RWPE2 (cell line): ENCODE measurements at regions not wholly inside any gene's neighbourhood (a gene's known extent, or its start where the extent isn't known, plus 50 kb on each side); places are given as distances from the start of the nearest gene placed in this dataset.

Source experiments
- ATAC-seq: fragments of 200-7000 bp; cut with Tn5 transposase; 3 replicates; pipeline ENCODE4 v1.9.1; 2021; ENCODE audit warnings: low read depth
- DNase-seq: peaks from one replicate; pipeline ENCODE4 v3.0.0-alpha.2; 2020; ENCODE audit warnings: low spot score
- H3K27ac ChIP-seq: fragments of 450-650 bp; 2 replicates; pipeline ENCODE4 v1.5.1; 2017; ENCODE audit warnings: mild to moderate bottlenecking; ENCODE audit not compliant: poor library complexity, severe bottlenecking
- H3K27me3 ChIP-seq: fragments of 250-450 bp; sonication (Bioruptor Pico); 2 replicates; pipeline ENCODE4 v1.5.1; 2021; ENCODE audit warnings: mild to moderate bottlenecking, moderate library complexity; ENCODE audit not compliant: insufficient read depth, poor library complexity, severe bottlenecking
- H3K36me3 ChIP-seq: fragments of 250-450 bp; sonication (Bioruptor Pico); 2 replicates; pipeline ENCODE4 v1.5.1; 2020; ENCODE audit warnings: low read depth, mild to moderate bottlenecking, moderate library complexity
- H3K4me1 ChIP-seq: fragments of 250-450 bp; sonication (Bioruptor Pico); 2 replicates; pipeline ENCODE4 v1.5.1; 2021; ENCODE audit warnings: mild to moderate bottlenecking, moderate library complexity; ENCODE audit not compliant: insufficient read depth, poor library complexity, severe bottlenecking
- H3K4me3 ChIP-seq: fragments of 250-450 bp; sonication (Bioruptor Pico); 2 replicates; pipeline ENCODE4 v1.5.1; 2021; ENCODE audit warnings: mild to moderate bottlenecking, moderate library complexity; ENCODE audit not compliant: severe bottlenecking
- H3K9me3 ChIP-seq: fragments of 250-450 bp; sonication (Bioruptor Pico); 2 replicates; pipeline ENCODE4 v1.5.1; 2021; ENCODE audit warnings: mild to moderate bottlenecking, moderate library complexity; ENCODE audit not compliant: severe bottlenecking
- CTCF ChIP-seq: fragments of 450-650 bp; IDR thresholded peaks from one replicate; pipeline ENCODE4 v1.5.1; 2017; ENCODE audit warnings: mild to moderate bottlenecking, moderate library complexity; ENCODE audit not compliant: poor library complexity, severe bottlenecking

- Histone ChIP-seq H3K36me3 (no peaks in the 10 kb centered on the region), H3K9me3 (no peaks in the 10 kb centered on the region), H3K27ac (no peak overlapping the region), H3K27me3 (no peaks in the 10 kb centered on the region), H3K4me3 (no peak overlapping the region), H3K4me1 (peaks cover 9% of the 10 kb centered on the region)
- ATAC-seq, result no peak; the same call in 2 of the 3 replicates
- no peak for DNase-seq
- TF ChIP-seq CTCF, result no peak
Measured at GRCh38 chr7:21071561-21072501, 285.1 kb upstream of the SP8 start.

- Histone ChIP-seq H3K27me3 (no peaks in the 10 kb centered on the region), H3K27ac (no peak overlapping the region), H3K9me3 (no peaks in the 10 kb centered on the region), H3K36me3 (no peaks in the 10 kb centered on the region), H3K4me3 (no peak overlapping the region), H3K4me1 (peaks cover 7% of the 10 kb centered on the region)
- no peak for TF ChIP-seq CTCF
- no peak for DNase-seq
- ATAC-seq, result no peak
Measured at GRCh38 chr7:21076054-21076453, 289.4 kb upstream of the SP8 start.

- Histone ChIP-seq H3K27me3 (no peaks in the 10 kb centered on the region), H3K4me3 (no peak overlapping the region), H3K27ac (no peak overlapping the region), H3K9me3 (no peaks in the 10 kb centered on the region), H3K36me3 (no peaks in the 10 kb centered on the region), H3K4me1 (peaks cover 6% of the 10 kb centered on the region)
- DNase-seq (no peak), ATAC-seq (no peak)
- no peak for TF ChIP-seq CTCF
Measured at GRCh38 chr7:21076574-21076973, 289.9 kb upstream of the SP8 start.

GRCh38 chr7:21077602-21078001 is 290.9 kb upstream of the SP8 start:
- TF ChIP-seq CTCF, result no peak
- ATAC-seq, result no peak
- H3K4me1 ChIP-seq, result peaks cover 4% of the 10 kb centered on the region

GRCh38 chr7:21084286-21084685 is 297.6 kb upstream of the SP8 start:
- TF ChIP-seq CTCF, result no peak
- DNase-seq, result no peak

More at GRCh38 chr7:21077602-21078001, 290.9 kb upstream of the SP8 start:
- no peaks in the 10 kb centered on the region for H3K9me3 ChIP-seq
- H3K27ac ChIP-seq, result no peak overlapping the region
- DNase-seq, result no peak
- H3K4me3 ChIP-seq, result no peak overlapping the region
- H3K36me3 ChIP-seq, result no peaks in the 10 kb centered on the region
- no peaks in the 10 kb centered on the region for H3K27me3 ChIP-seq

More at GRCh38 chr7:21084286-21084685, 297.6 kb upstream of the SP8 start:
- ATAC-seq, result no peak
- Histone ChIP-seq H3K4me3 (no peak overlapping the region), H3K27me3 (no peaks in the 10 kb centered on the region), H3K9me3 (no peaks in the 10 kb centered on the region), H3K4me1 (peaks cover 16% of the 10 kb centered on the region), H3K27ac (no peak overlapping the region), H3K36me3 (no peaks in the 10 kb centered on the region)
